Activated naive CD4-positive, alpha-beta T cell (primary cell): ENCODE measurements at regions not wholly inside any gene's neighbourhood (a gene's known extent, or its start where the extent isn't known, plus 50 kb on each side); places are given as distances from the start of the nearest gene placed in this dataset.

ENCODE experiments used
- DNase-seq, 4 experiments: peaks; one replicate each; lab custom pipeline; 2025; lab: John Stamatoyannopoulos, UW

- no peak for DNase-seq
Measured at GRCh38 chr3:116848248-116848829, 138.8 kb downstream of the TUSC7 start.

GRCh38 chr3:116849261-116849688 is 139.7 kb downstream of the TUSC7 start:
- DNase-seq: no peak

GRCh38 chr3:116852803-116853202 is 143.2 kb downstream of the TUSC7 start:
- DNase-seq: no peak

GRCh38 chr3:116863270-116863770 is 153.7 kb downstream of the TUSC7 start:
- DNase-seq: no peak

- DNase-seq: no peak
Measured at GRCh38 chr3:116863822-116864589, 154.4 kb downstream of the TUSC7 start.

- no peak for DNase-seq
Measured at GRCh38 chr3:116864590-116864927, 155.0 kb downstream of the TUSC7 start.

GRCh38 chr3:116870379-116870778 is 160.8 kb downstream of the TUSC7 start:
- no peak for DNase-seq

GRCh38 chr3:116871905-116872304 is 162.3 kb downstream of the TUSC7 start:
- DNase-seq: no peak

- DNase-seq: no peak
Measured at GRCh38 chr3:116872688-116873087, 163.1 kb downstream of the TUSC7 start.

- no peak for DNase-seq
Measured at GRCh38 chr3:116873142-116873541, 163.6 kb downstream of the TUSC7 start.

- no peak for DNase-seq
Measured at GRCh38 chr3:116877968-116878367, 168.4 kb downstream of the TUSC7 start.

GRCh38 chr3:116886202-116886893 is 176.8 kb downstream of the TUSC7 start:
- no peak for DNase-seq

GRCh38 chr3:116896116-116896515 is 186.5 kb downstream of the TUSC7 start:
- no peak for DNase-seq

- DNase-seq: no peak
Measured at GRCh38 chr3:116897382-116897781, 187.8 kb downstream of the TUSC7 start.

GRCh38 chr3:116899253-116899652 is 189.7 kb downstream of the TUSC7 start:
- no peak for DNase-seq

GRCh38 chr3:116905334-116905733 is 195.8 kb downstream of the TUSC7 start:
- DNase-seq: no peak

GRCh38 chr3:116905794-116906193 is 196.2 kb downstream of the TUSC7 start:
- no peak for DNase-seq

- no peak for DNase-seq
Measured at GRCh38 chr3:116912116-116912515, 202.5 kb downstream of the TUSC7 start.

- DNase-seq: no peak
Measured at GRCh38 chr3:116914004-116914403, 204.4 kb downstream of the TUSC7 start.

GRCh38 chr3:116916836-116917235 is 207.3 kb downstream of the TUSC7 start:
- DNase-seq: no peak

- DNase-seq: no peak
Measured at GRCh38 chr3:116920826-116921610, 211.4 kb downstream of the TUSC7 start.

- DNase-seq: no peak
Measured at GRCh38 chr3:116927918-116928317, 218.3 kb downstream of the TUSC7 start.
